Activated CD8-positive, alpha-beta memory T cell treated with anti-CD3 and anti-CD28 coated beads, Interleukin-2, amount 10 ng/mL, durations not matched to agents 7 days and 5 days (primary cell): ENCODE measurements at regions not wholly inside any gene's neighbourhood (a gene's known extent, or its start where the extent isn't known, plus 50 kb on each side); places are given as distances from the start of the nearest gene placed in this dataset.
"Not testable (repeated sequence)": the region's sequence is repeated elsewhere in the genome, so short reads cannot be mapped to it uniquely, and the experiment has no call there.

Experiments
- ATAC-seq: fragments of 150-1000 bp; cut with Tn5 transposase; one replicate; pipeline ENCODE4 v1.10.0; 2021; ENCODE audit warnings: moderate library complexity
- CTCF ChIA-PET: fragments of 350-600 bp; sonication (Branson Sonifier 250); formaldehyde crosslinking; loops from one replicate; lab custom pipeline; 2021; ENCODE audit warnings: antibody characterized with exemption; lab: Charles Lee
- DNase-seq: peaks from one replicate; pipeline ENCODE4 v3.0.0-alpha.2; 2020
- H3K27ac Mint-ChIP-seq: one replicate; pipeline ENCODE4 v1.8.0; 2021; ENCODE audit warnings: mild to moderate bottlenecking, mixed read lengths
- H3K27me3 Mint-ChIP-seq: one replicate; pipeline ENCODE4 v1.8.0; 2021; ENCODE audit warnings: mixed read lengths
- H3K36me3 Mint-ChIP-seq: one replicate; pipeline ENCODE4 v1.8.0; 2021; ENCODE audit warnings: mild to moderate bottlenecking, mixed read lengths
- H3K4me1 Mint-ChIP-seq: one replicate; pipeline ENCODE4 v1.8.0; 2021; ENCODE audit warnings: mixed read lengths
- H3K4me3 Mint-ChIP-seq: one replicate; pipeline ENCODE4 v1.8.0; 2021; ENCODE audit warnings: mild to moderate bottlenecking, moderate library complexity, mixed read lengths
- H3K9me3 Mint-ChIP-seq: one replicate; pipeline ENCODE4 v1.8.0; 2022; ENCODE audit warnings: low read depth, mixed read lengths

DNA sequence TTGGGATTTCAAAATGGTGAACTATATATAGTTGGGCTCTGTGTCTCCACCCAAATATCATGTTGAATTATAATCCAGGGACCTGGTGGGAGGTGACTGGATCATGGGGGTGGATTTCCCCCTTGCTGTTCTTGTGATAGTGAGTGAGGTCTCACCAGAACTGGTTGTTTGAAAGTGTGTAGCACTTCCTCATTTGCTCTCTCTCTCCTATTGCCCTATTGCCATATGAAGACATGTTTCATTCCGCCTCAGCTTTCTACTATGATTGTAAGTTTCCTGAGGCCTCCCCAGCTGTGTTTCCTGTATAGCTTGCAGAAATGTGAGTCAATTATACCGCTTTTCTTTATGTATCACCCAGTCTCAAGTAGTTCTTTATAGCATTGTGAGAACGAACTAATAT, 545.6 kb downstream of the TRAM1L1 start:
- H3K36me3 Mint-ChIP-seq, result no peaks in the 10 kb centered on the region
- H3K4me3 Mint-ChIP-seq, result no peak overlapping the region
- ATAC-seq, result no peak
- DNase-seq, result no peak
- no peaks in the 10 kb centered on the region for H3K4me1 Mint-ChIP-seq
- H3K9me3 Mint-ChIP-seq, result peaks cover 2% of the 10 kb centered on the region
- H3K27ac Mint-ChIP-seq, result no peak overlapping the region
- CTCF ChIA-PET, result no interaction called here
- no peaks in the 10 kb centered on the region for H3K27me3 Mint-ChIP-seq

DNA sequence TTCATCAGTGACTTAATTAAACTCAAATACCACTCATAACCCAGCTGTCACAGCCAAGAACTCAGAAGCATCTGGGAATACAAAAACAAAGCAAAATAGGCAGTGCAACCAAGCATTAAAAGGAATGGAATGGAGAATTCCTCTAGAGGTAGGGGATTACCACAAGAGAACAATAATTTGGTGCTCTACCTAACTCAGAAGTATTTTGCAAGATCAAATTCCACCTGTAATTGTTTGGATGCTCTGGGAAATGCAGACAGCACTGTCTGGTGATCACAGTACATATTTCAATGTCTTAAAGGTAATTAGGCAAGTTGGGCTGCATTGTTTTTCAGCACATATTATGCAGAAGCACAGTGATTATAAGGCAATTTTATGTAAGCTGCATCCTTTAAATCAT, 547.5 kb downstream of the TRAM1L1 start:
- Mint-ChIP-seq H3K4me3 (no peak overlapping the region), H3K27ac (no peak overlapping the region), H3K36me3 (no peaks in the 10 kb centered on the region), H3K27me3 (no peaks in the 10 kb centered on the region), H3K9me3 (peaks cover 2% of the 10 kb centered on the region), H3K4me1 (no peaks in the 10 kb centered on the region)
- DNase-seq (no peak), ATAC-seq (no peak)
- CTCF ChIA-PET, result no interaction called here

DNA sequence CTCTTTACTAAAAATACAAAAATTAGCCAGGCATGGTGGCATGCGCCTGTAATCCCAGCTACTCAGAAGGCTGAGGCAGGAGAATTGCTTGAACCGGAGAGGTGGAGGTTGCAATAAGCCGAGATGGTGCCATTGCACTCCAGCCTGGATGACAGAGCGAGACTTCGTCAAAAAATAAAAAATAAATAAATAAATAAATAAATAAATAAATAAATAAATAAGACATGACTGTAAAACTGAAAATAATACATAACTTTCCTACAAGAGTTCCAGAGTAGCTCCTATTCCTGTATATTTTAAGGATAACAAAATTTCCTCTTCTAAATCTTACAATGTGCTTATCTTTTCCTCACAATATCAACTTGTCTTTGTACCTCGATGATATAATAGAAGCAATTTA, 549.4 kb downstream of the TRAM1L1 start:
- H3K9me3 Mint-ChIP-seq, H3K27me3 Mint-ChIP-seq, CTCF ChIA-PET, H3K36me3 Mint-ChIP-seq, H3K4me3 Mint-ChIP-seq, ATAC-seq, H3K27ac Mint-ChIP-seq, DNase-seq, H3K4me1 Mint-ChIP-seq: not testable (repeated sequence)

DNA sequence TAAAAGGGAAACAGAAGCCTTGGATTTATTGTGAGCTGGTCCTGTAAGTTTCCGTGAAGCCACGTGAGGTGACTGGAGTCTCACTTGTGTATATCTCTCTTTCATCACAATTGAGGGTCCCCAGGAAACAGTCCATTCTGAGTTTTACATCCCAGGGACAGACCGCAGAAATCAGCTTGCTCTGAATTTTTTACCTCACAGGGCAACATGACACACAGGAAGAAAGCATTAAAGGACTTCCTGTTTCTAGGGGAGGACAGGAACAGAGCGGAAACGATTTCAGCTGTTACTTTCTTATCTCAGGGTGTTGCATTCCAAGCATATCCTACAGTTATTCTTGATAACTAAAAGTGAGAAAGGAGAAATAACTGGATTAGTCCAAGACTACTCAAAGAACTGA, 553.5 kb downstream of the TRAM1L1 start:
- no peak overlapping the region for H3K27ac Mint-ChIP-seq
- H3K4me3 Mint-ChIP-seq, result no peak overlapping the region
- H3K9me3 Mint-ChIP-seq, result peaks cover 6% of the 10 kb centered on the region
- DNase-seq (no peak), ATAC-seq (no peak)
- peaks cover 1% of the 10 kb centered on the region for H3K4me1 Mint-ChIP-seq
- CTCF ChIA-PET, result no interaction called here
- no peaks in the 10 kb centered on the region for H3K36me3 Mint-ChIP-seq
- no peaks in the 10 kb centered on the region for H3K27me3 Mint-ChIP-seq

DNA sequence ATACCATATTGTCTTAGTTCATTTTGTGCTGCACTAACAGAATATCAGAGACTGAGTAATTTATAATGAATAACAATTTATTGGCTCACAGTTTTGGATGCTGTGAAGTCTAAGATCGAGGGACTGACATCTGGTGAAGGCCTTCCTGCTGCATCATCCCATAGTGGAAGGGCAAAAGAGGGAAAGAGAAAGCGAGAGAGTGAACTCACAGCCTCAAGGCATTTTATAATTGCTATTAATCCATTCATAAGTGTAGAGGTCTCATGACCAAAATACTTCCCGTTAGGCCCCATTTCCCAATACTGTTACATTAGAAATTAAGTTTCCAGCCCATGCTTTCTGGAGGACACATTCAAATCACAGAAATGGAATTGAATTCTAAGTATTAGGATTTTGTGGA, 554.4 kb downstream of the TRAM1L1 start:
- CTCF ChIA-PET, result no interaction called here
- no peaks in the 10 kb centered on the region for H3K27me3 Mint-ChIP-seq

DNA sequence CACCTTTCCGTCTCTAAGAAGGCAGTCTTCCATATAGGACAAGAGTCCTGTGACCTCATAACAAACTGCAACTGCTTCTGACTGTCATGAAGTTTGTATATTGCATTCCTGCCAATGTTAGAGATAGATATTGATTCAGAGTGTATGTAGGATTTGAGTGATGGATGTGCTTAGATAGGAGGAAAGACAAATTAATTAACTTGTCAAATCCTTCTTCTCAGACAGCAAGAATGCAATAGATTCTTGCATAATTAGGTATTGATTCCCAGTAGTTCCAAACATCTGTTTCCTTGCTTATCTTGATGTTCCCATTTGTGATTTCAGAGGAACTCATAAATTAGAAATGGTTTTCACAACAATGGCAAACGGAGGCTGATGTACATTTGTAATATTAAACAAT, 555.3 kb downstream of the TRAM1L1 start:
- ATAC-seq (no peak), DNase-seq (no peak)
- H3K4me3 Mint-ChIP-seq, result no peak overlapping the region
- H3K9me3 Mint-ChIP-seq, result peaks cover 6% of the 10 kb centered on the region
- H3K36me3 Mint-ChIP-seq, result no peaks in the 10 kb centered on the region
- H3K27ac Mint-ChIP-seq, result no peak overlapping the region
- CTCF ChIA-PET, result no interaction called here
- no peaks in the 10 kb centered on the region for H3K27me3 Mint-ChIP-seq
- peaks cover 1% of the 10 kb centered on the region for H3K4me1 Mint-ChIP-seq

More for the DNA sequence above, 554.4 kb downstream of the TRAM1L1 start:
- no peak for DNase-seq
- Mint-ChIP-seq H3K4me3 (no peak overlapping the region), H3K9me3 (peaks cover 6% of the 10 kb centered on the region), H3K36me3 (no peaks in the 10 kb centered on the region), H3K4me1 (peaks cover 1% of the 10 kb centered on the region), H3K27ac (no peak overlapping the region)
- ATAC-seq, result no peak

DNA sequence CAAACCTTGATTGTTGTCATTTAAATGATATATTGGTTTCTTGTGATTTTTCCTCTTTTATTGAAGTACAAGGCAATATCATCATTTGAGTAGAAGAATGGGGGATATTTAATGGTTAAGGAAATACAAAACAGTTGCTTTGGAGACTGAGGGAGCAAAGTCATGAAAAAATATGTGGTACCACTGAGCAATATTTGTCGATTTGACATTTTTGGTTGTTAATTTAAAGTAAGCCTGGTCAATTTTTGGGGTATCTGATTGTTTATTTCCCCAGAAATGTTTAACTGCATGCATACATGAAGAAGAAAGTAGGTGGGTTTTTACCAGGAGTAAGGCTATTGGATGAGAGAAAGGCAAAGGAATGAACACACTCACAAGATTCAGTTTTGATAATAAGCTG, 556.2 kb downstream of the TRAM1L1 start:
- no peaks in the 10 kb centered on the region for H3K27me3 Mint-ChIP-seq
- peaks cover 6% of the 10 kb centered on the region for H3K9me3 Mint-ChIP-seq
- ATAC-seq, result no peak
- H3K4me1 Mint-ChIP-seq, result peaks cover 1% of the 10 kb centered on the region
- CTCF ChIA-PET, result no interaction called here
- DNase-seq, result no peak
- no peaks in the 10 kb centered on the region for H3K36me3 Mint-ChIP-seq
- H3K4me3 Mint-ChIP-seq, result no peak overlapping the region
- H3K27ac Mint-ChIP-seq, result no peak overlapping the region

DNA sequence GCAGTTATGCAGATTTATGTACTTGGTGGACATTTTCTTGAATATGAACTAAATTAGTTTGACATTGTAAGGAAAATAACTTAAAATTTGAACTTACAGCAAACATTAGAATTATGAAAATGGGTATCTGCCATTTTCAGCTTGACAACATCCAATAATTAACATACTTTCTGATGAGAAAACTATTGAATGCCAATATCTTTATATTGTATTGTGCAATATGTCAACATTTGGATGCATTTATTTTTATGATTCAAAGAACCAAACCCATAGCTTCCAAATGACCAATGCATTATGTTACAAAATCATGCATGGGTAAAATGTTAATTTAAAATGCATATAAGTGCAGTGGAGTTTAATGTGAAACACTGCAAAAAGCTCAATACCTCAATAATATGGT, 562.5 kb downstream of the TRAM1L1 start:
- no peaks in the 10 kb centered on the region for H3K27me3 Mint-ChIP-seq
- no peaks in the 10 kb centered on the region for H3K4me1 Mint-ChIP-seq
- H3K9me3 Mint-ChIP-seq, result peaks cover 4% of the 10 kb centered on the region
- no peak overlapping the region for H3K27ac Mint-ChIP-seq
- H3K4me3 Mint-ChIP-seq, result no peak overlapping the region
- DNase-seq (no peak), ATAC-seq (no peak)
- no peaks in the 10 kb centered on the region for H3K36me3 Mint-ChIP-seq
- CTCF ChIA-PET, result no interaction called here

DNA sequence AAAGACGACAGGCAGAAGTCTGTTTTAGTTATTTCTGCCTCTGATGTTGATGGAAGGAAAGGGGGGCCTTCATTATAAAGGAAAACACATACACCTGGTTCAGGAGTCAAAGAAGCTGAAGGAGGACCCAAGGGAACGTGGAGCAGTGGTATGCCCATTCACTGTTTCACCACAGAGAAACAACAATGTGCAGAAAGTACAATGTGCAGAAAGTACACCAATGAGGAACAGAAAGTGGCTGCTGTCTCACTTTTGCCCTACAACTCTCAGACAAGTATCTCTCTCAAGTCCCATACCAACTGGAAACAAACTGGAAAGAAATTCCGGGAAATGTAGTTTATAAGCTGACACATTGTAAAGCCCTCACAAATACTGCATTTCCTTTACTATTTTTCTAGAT, 564.5 kb downstream of the TRAM1L1 start:
- CTCF ChIA-PET, result no interaction called here
- Mint-ChIP-seq H3K27ac (no peak overlapping the region), H3K27me3 (no peaks in the 10 kb centered on the region), H3K36me3 (no peaks in the 10 kb centered on the region), H3K4me3 (no peak overlapping the region), H3K4me1 (no peaks in the 10 kb centered on the region), H3K9me3 (peaks cover 4% of the 10 kb centered on the region)
- DNase-seq (no peak), ATAC-seq (no peak)

DNA sequence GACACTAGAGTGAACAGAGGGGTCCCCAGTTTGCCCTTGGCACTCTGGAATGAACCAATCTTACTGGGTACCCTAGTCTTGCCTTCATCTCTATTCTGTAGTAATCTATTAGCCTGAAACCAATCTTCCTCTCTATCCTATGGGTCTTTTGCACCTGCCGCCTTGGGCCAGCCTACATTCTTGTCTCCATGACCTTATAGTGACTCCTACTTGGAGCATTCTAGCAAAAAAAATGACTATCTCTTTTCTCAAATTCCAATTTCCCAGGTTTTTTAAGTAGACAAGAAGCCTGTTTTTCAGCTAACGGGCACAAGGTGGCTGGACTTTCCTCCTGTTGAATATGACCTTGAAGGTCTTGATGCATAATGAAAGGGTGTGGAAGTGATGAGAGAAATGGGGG, 568.7 kb downstream of the TRAM1L1 start:
- peaks cover 4% of the 10 kb centered on the region for H3K9me3 Mint-ChIP-seq
- no peaks in the 10 kb centered on the region for H3K4me1 Mint-ChIP-seq
- CTCF ChIA-PET, result no interaction called here
- H3K36me3 Mint-ChIP-seq, result no peaks in the 10 kb centered on the region
- H3K27ac Mint-ChIP-seq, result no peak overlapping the region
- no peaks in the 10 kb centered on the region for H3K27me3 Mint-ChIP-seq
- no peak overlapping the region for H3K4me3 Mint-ChIP-seq
- ATAC-seq (no peak), DNase-seq (no peak)

DNA sequence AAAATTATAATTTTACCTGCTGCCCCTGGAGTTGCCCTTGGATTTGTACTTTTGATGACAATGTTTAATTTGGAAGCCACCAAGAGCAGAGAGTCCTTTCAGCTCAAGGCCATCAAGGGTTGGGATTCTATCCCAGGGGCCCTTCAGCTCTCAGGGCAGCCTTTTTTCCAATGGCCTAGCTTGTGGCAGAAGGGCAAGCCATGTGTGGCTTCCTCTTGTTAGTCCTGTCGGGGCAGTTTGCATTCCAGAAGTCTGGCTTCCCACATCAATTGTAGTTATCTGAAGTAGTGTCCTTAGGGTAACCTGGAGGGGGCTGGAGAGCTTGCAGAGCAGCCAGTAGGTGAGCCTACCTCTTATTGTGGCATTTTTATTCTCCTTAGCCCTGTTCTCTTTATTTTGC, 569.4 kb downstream of the TRAM1L1 start:
- H3K36me3 Mint-ChIP-seq, result no peaks in the 10 kb centered on the region
- peaks cover 4% of the 10 kb centered on the region for H3K9me3 Mint-ChIP-seq
- ATAC-seq (no peak), DNase-seq (no peak)
- CTCF ChIA-PET, result no interaction called here
- no peaks in the 10 kb centered on the region for H3K4me1 Mint-ChIP-seq
- H3K27me3 Mint-ChIP-seq, result no peaks in the 10 kb centered on the region
- no peak overlapping the region for H3K4me3 Mint-ChIP-seq
- H3K27ac Mint-ChIP-seq, result no peak overlapping the region

DNA sequence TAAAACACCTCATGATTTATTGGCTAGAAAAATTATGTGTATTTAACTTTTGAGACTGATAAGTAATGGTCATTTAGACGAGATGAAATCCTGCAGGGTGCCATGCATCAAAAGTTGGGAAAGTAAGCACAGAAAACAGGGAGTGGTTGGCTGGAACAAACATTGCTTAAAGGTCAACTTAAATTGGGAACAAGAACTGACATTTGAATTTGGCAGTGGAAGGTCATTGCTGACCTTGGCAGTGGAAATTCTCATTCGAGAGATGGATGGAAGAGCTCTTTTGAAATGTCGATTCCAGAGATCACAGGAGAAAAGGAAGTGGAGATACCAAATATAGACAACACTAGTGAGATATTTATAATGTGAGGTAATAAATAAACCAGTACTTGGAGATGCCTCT, 572.8 kb downstream of the TRAM1L1 start:
- H3K4me3 Mint-ChIP-seq, result no peak overlapping the region
- ATAC-seq, result no peak
- no peak for DNase-seq
- no peaks in the 10 kb centered on the region for H3K9me3 Mint-ChIP-seq
- H3K27me3 Mint-ChIP-seq, result no peaks in the 10 kb centered on the region
- no peaks in the 10 kb centered on the region for H3K4me1 Mint-ChIP-seq
- H3K27ac Mint-ChIP-seq, result no peak overlapping the region
- no peaks in the 10 kb centered on the region for H3K36me3 Mint-ChIP-seq
- CTCF ChIA-PET, result no interaction called here

DNA sequence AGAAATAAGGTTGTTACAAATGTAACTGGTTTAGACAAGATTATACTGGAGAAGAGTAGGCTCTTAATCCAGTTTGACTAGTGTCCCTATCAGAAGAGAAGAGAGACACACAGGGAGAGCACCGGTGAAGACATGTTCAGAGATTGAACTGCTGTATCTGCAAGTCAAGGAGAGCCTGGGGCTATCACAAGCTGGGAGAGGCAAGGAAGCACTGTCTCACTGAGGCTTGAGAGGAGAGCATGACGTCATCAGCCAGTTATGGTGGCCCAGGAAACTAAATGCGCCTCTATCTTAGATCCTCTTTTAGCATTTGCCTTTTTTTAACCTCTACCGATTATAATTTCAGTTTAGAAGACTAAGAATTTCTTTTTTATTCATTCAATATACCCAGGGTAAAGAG, 583.4 kb downstream of the TRAM1L1 start:
- no peaks in the 10 kb centered on the region for H3K9me3 Mint-ChIP-seq
- ATAC-seq, result no peak
- CTCF ChIA-PET, result no interaction called here

DNA sequence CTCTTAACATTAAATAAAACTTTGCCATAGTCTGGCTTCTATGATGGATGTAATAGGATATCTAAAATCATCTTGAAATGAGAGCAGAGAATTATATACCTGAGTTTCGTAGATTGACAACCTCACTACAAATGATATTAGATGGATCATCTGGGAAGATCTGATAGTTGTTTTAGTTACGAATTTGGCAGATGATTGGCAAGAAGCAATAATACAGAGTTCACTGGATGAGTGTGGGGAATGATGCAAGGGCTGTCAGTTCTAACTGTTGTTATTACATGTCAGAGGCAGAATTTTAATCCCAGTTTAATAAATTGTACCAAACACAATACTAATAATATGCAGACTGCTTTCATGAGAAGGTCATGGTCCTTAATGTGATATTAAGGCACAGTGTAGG, 585.2 kb downstream of the TRAM1L1 start:
- Mint-ChIP-seq H3K36me3 (no peaks in the 10 kb centered on the region), H3K27me3 (no peaks in the 10 kb centered on the region), H3K4me1 (no peaks in the 10 kb centered on the region), H3K9me3 (peaks cover 1% of the 10 kb centered on the region), H3K27ac (no peak overlapping the region), H3K4me3 (no peak overlapping the region)
- ATAC-seq (no peak), DNase-seq (no peak)
- CTCF ChIA-PET, result no interaction called here

More for the DNA sequence above, 583.4 kb downstream of the TRAM1L1 start:
- DNase-seq, result no peak
- Mint-ChIP-seq H3K27ac (no peak overlapping the region), H3K36me3 (no peaks in the 10 kb centered on the region), H3K4me3 (no peak overlapping the region), H3K4me1 (no peaks in the 10 kb centered on the region), H3K27me3 (no peaks in the 10 kb centered on the region)

DNA sequence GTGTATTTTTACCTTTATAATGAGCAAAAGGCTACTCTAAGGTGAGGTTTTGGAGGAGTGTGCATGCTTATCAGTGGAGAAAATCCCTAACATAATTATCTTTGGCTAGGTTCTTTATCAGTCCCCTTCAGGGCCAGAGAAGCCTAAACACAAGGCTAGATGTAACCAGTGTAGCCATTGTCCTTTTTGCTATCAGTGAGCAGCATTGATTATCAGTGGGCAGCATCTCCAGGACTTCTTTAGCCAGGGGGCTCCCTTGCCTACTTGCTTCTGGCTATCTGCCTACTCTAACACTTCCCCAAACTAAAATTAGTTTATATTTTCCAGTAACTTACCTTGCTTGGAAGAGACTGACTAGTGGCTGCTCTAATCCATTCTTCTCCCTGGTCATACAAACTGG, 595.6 kb downstream of the TRAM1L1 start:
- peaks cover 5% of the 10 kb centered on the region for H3K9me3 Mint-ChIP-seq
- no peak overlapping the region for H3K27ac Mint-ChIP-seq
- no peaks in the 10 kb centered on the region for H3K4me1 Mint-ChIP-seq
- no peaks in the 10 kb centered on the region for H3K36me3 Mint-ChIP-seq
- DNase-seq, result no peak
- no peaks in the 10 kb centered on the region for H3K27me3 Mint-ChIP-seq
- H3K4me3 Mint-ChIP-seq, result no peak overlapping the region
- no peak for ATAC-seq
- CTCF ChIA-PET, result no interaction called here
